Natural killer cell (primary cell): ENCODE measurements at regions not wholly inside any gene's neighbourhood (a gene's known extent, or its start where the extent isn't known, plus 50 kb on each side); places are given as distances from the start of the nearest gene placed in this dataset.

Experiments
- ATAC-seq, 3 donors: fragments of 150-1000 bp in 2 of 3; fragments of 200-7000 bp in 1 of 3; cut with Tn5 transposase; 1 replicate in 1 of 3; 2 replicates in 2 of 3; pipeline ENCODE4 v1.10.0; 2021; ENCODE audit warnings: mild to moderate bottlenecking in 2 of 3, moderate library complexity in 2 of 3
- DNase-seq, 2 donors: peaks; one replicate each; pipeline versions ENCODE4 v3.0.0 to v3.0.0-alpha.2; 2013 to 2021; ENCODE audit warnings: mixed read lengths in 1 of 2
- H3K27ac ChIP-seq: one replicate; pipeline ENCODE4 v1.5.1; 2013; ENCODE audit warnings: mild to moderate bottlenecking, low read length
- H3K27me3 ChIP-seq: one replicate; pipeline ENCODE4 v1.6.1; 2013; ENCODE audit warnings: low read length; ENCODE audit not compliant: control insufficient read depth, insufficient read depth
- H3K36me3 ChIP-seq: one replicate; pipeline ENCODE4 v1.6.1; 2013; ENCODE audit warnings: low read length; ENCODE audit not compliant: control insufficient read depth, insufficient read depth
- H3K4me1 ChIP-seq: one replicate; pipeline ENCODE4 v1.6.1; 2013; ENCODE audit warnings: low read length; ENCODE audit not compliant: control insufficient read depth, insufficient read depth
- H3K4me3 ChIP-seq: one replicate; pipeline ENCODE4 v1.5.1; 2013; ENCODE audit warnings: low read length
- H3K9me3 ChIP-seq: one replicate; pipeline ENCODE4 v1.6.1; 2013; ENCODE audit warnings: low read length; ENCODE audit not compliant: control insufficient read depth, insufficient read depth
- H3K27ac Mint-ChIP-seq, 2 donors: one replicate each; pipeline ENCODE4 v1.8.0; 2022; ENCODE audit warnings: mild to moderate bottlenecking in 2 of 2, mixed read lengths in 2 of 2, moderate library complexity in 1 of 2
- H3K27me3 Mint-ChIP-seq, 2 donors: one replicate each; pipeline ENCODE4 v1.8.0; 2022; ENCODE audit warnings: low read depth in 2 of 2, mixed read lengths in 2 of 2
- H3K36me3 Mint-ChIP-seq: one replicate; pipeline ENCODE4 v1.8.0; 2022; ENCODE audit warnings: mixed read lengths
- H3K4me1 Mint-ChIP-seq, 2 donors: one replicate each; pipeline ENCODE4 v1.8.0; 2022; ENCODE audit warnings: mixed read lengths in 2 of 2
- H3K4me3 Mint-ChIP-seq: one replicate; pipeline ENCODE4 v1.8.0; 2022; ENCODE audit warnings: mild to moderate bottlenecking, moderate library complexity, mixed read lengths
- H3K9me3 Mint-ChIP-seq, 2 donors: one replicate each; pipeline ENCODE4 v1.8.0; 2022; ENCODE audit warnings: mixed read lengths in 2 of 2
- WGBS: methylation state at CpG from one replicate; pipeline ENCODE4 v1.1.7; 2013; ENCODE audit warnings: missing lambda C conversion rate; ENCODE audit not compliant: insufficient coverage; 5-methylcytosine and 5-hydroxymethylcytosine counted together
- intact Hi-C: fragments of 100-400 bp; cut with micrococcal nuclease; formaldehyde crosslinking; loops from one replicate; pipeline ENCODE4 v1.14.2; 2022
- TF ChIP-seq, protein P1 (sequence below): fragments of 200-600 bp; IDR thresholded peaks from one replicate; pipeline ENCODE4 v1.8.0; 2022; ENCODE audit warnings: antibody characterized with exemption

DNA sequence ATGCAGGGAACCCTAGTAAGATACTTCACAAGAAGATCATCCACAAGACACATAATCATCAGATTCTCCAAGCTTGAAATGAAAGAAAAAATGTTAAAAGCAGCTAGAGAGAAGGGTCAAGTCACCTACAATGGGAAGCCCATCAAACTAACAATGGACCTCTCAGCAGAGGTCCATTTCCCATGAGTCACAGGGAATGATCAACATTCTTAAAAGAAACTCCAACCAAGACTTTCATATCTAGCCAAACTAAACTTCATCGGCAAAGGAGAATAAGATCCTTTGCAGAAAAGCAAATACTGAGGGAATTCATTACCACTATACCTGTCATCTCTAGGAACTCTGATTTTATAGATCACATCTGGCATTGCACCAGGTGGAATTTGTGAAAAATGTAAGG is 52.9 kb upstream of the SPATA31E1 start:
- no peaks in the 10 kb centered on the region for H3K36me3 Mint-ChIP-seq
- Histone ChIP-seq H3K4me1 (no peaks in the 10 kb centered on the region), H3K27ac (no peak overlapping the region), H3K4me3 (no peak overlapping the region), H3K9me3 (no peaks in the 10 kb centered on the region), H3K27me3 (peaks cover 4% of the 10 kb centered on the region), H3K36me3 (no peaks in the 10 kb centered on the region)
- H3K9me3 Mint-ChIP-seq = no peaks in the 10 kb centered on the region
- intact Hi-C loops = no loop called here
- H3K4me1 Mint-ChIP-seq = no peaks in the 10 kb centered on the region
- WGBS = no CpG with 5 or more reads among the region's 1 CpG
- peaks cover 0 to 23% of the 10 kb centered on the region in 2 donors for H3K27me3 Mint-ChIP-seq
- TF ChIP-seq, protein P1, sequence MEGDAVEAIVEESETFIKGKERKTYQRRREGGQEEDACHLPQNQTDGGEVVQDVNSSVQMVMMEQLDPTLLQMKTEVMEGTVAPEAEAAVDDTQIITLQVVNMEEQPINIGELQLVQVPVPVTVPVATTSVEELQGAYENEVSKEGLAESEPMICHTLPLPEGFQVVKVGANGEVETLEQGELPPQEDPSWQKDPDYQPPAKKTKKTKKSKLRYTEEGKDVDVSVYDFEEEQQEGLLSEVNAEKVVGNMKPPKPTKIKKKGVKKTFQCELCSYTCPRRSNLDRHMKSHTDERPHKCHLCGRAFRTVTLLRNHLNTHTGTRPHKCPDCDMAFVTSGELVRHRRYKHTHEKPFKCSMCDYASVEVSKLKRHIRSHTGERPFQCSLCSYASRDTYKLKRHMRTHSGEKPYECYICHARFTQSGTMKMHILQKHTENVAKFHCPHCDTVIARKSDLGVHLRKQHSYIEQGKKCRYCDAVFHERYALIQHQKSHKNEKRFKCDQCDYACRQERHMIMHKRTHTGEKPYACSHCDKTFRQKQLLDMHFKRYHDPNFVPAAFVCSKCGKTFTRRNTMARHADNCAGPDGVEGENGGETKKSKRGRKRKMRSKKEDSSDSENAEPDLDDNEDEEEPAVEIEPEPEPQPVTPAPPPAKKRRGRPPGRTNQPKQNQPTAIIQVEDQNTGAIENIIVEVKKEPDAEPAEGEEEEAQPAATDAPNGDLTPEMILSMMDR = no peak
- no peak overlapping the region for H3K4me3 Mint-ChIP-seq
- DNase-seq = no peak
- no peak for ATAC-seq
- H3K27ac Mint-ChIP-seq = no peak overlapping the region

DNA sequence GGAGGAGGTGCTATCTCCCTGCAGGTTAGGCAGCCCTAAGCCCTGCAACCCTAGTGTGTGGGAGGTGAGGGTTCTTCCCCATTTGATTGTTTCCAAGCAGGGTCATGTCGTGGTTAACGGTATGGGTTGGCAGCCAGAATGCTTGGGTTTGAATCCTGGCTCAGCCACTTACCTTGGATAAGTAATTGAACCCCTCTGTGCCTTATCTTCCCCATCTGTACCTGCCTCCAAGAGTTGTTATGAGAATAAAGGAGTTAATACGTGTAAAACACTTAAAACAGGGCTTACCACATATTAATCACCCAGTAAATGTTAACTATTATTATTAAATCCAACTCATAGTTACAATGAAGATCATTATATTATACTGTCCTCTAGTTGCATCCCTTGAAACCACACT is 52.2 kb upstream of the SPATA31E1 start:
- Mint-ChIP-seq H3K4me1 (no peaks in the 10 kb centered on the region), H3K27me3 (peaks cover 0 to 29% of the 10 kb centered on the region in 2 donors), H3K36me3 (no peaks in the 10 kb centered on the region), H3K4me3 (no peak overlapping the region), H3K9me3 (no peaks in the 10 kb centered on the region), H3K27ac (no peak overlapping the region)
- Histone ChIP-seq H3K27ac (no peak overlapping the region), H3K4me1 (no peaks in the 10 kb centered on the region), H3K4me3 (no peak overlapping the region), H3K36me3 (no peaks in the 10 kb centered on the region), H3K27me3 (peaks cover 4% of the 10 kb centered on the region), H3K9me3 (no peaks in the 10 kb centered on the region)
- TF ChIP-seq, protein P1 = no peak
- 44% methylated on average over 2 of the region's 3 CpGs for WGBS
- DNase-seq = no peak
- intact Hi-C loops = no loop called here
- ATAC-seq = no peak

DNA sequence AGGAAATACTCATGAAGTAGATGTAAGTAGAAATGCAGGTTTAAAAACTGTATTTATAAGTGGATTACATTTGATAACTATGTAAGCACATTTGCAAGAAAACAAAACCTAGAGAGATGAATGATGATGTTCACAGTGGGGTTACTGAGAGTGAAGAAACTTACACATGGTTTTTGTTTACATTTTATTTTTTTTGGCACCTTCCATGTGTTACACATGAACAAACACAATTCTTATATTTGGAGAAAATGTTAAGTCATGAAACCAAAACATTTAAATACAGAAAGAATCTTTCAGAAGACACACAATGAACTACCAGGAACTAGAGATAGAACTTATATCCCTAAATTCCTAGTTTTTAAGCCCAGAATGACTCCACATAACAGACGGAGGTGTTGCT is 51.5 kb upstream of the SPATA31E1 start:
- WGBS = no CpG with 5 or more reads among the region's 1 CpG
- H3K27me3 Mint-ChIP-seq = peaks cover 0 to 33% of the 10 kb centered on the region in 2 donors
- Histone ChIP-seq H3K9me3 (no peaks in the 10 kb centered on the region), H3K36me3 (no peaks in the 10 kb centered on the region), H3K27ac (no peak overlapping the region), H3K4me1 (no peaks in the 10 kb centered on the region), H3K4me3 (no peak overlapping the region), H3K27me3 (peaks cover 4% of the 10 kb centered on the region)
- no peak overlapping the region for H3K4me3 Mint-ChIP-seq
- intact Hi-C loops = no loop called here
- no peaks in the 10 kb centered on the region for H3K36me3 Mint-ChIP-seq
- no peak for DNase-seq
- H3K9me3 Mint-ChIP-seq = no peaks in the 10 kb centered on the region
- H3K27ac Mint-ChIP-seq = no peak overlapping the region
- H3K4me1 Mint-ChIP-seq = no peaks in the 10 kb centered on the region
- TF ChIP-seq, protein P1 = no peak
- no peak for ATAC-seq
